GM12878 (cell line): ENCODE measurements at regions not wholly inside any gene's neighbourhood (a gene's known extent, or its start where the extent isn't known, plus 50 kb on each side); places are given as distances from the start of the nearest gene placed in this dataset.

Experiments
- ATAC-seq: fragments of 200-7000 bp; cut with Tn5 transposase; 3 replicates; pipeline ENCODE4 v1.9.1; 2020; ENCODE audit warnings: mild to moderate bottlenecking, moderate library complexity
- BruUV-seq: library from RNA; stranded (reverse); fragments of 400-500 nt; replicated peaks from 2 replicates; lab custom pipeline; 2021; lab: Mats Ljungman, UMichigan
- CTCF ChIA-PET: fragments of 300-600 bp; sonication (Branson Sonifier 250); formaldehyde crosslinking; extraction: SDS; loops from one replicate; lab custom pipeline; 2021; ENCODE audit warnings: inconsistent platforms; lab: Yijun Ruan, JAX
- POLR2A ChIA-PET: fragments of 350-600 bp; formaldehyde crosslinking; extraction: SDS; loops from one replicate; lab custom pipeline; 2021; ENCODE audit warnings: inconsistent platforms; lab: Charles Lee
- RAD21 ChIA-PET: fragments of 300-600 bp; sonication (Branson Sonifier 250); formaldehyde crosslinking; loops from one replicate; lab custom pipeline; 2023; ENCODE audit warnings: antibody characterized with exemption; ENCODE audit not compliant: unreplicated experiment; lab: Charles Lee
- SMC1A ChIA-PET: fragments of 300-600 bp; sonication (Branson Sonifier 250); formaldehyde crosslinking; loops from one replicate; lab custom pipeline; 2023; ENCODE audit not compliant: unreplicated experiment, uncharacterized antibody; lab: Charles Lee
- DNase-seq: peaks from one replicate; pipeline ENCODE4 v3.0.0-alpha.2; 2011; ENCODE audit warnings: low read depth, low spot score
- FAIRE-seq: peaks from 3 replicates; lab custom pipeline; 2011; peaks lifted over from hg19 to GRCh38; lab: Jason Lieb, UNC
- H2AFZ ChIP-seq: 2 replicates; pipeline ENCODE4 v1.6.0; 2011; ENCODE audit warnings: low read depth, low read length, control low read depth; ENCODE audit not compliant: control insufficient read depth
- H3K27ac ChIP-seq: 2 replicates; pipeline ENCODE4 v1.5.1; 2011; ENCODE audit warnings: control low read depth; ENCODE audit not compliant: control insufficient read depth, insufficient read depth
- H3K27me3 ChIP-seq, 2 experiments: replicated peaks in 1 of 2; 2 replicates each; pipeline versions ENCODE4 v1.6.0 to v1.6.1; 2011; ENCODE audit warnings: low read length in 1 of 2; ENCODE audit not compliant: control insufficient read depth in 2 of 2, insufficient read depth in 2 of 2
- H3K36me3 ChIP-seq, 2 experiments: 2 replicates each; pipeline ENCODE4 v1.5.1; 2011; ENCODE audit warnings: low read length in 1 of 2; ENCODE audit not compliant: control insufficient read depth in 2 of 2, insufficient read depth in 2 of 2
- H3K4me1 ChIP-seq: 2 replicates; pipeline ENCODE4 v1.6.1; 2011; ENCODE audit warnings: mild to moderate bottlenecking, low read length, moderate library complexity, mixed read lengths; ENCODE audit not compliant: control insufficient read depth, insufficient read depth
- H3K4me2 ChIP-seq: 2 replicates; pipeline ENCODE4 v1.6.0; 2011; ENCODE audit warnings: control low read depth; ENCODE audit not compliant: control insufficient read depth, insufficient read depth
- H3K4me3 ChIP-seq: fragments of 200-600 bp; sonication (generic); 2 replicates; pipeline ENCODE4 v1.5.1; 2016
- H3K79me2 ChIP-seq: 2 replicates; pipeline ENCODE4 v1.6.0; 2011; ENCODE audit warnings: low read length; ENCODE audit not compliant: control insufficient read depth, insufficient read depth
- H3K9ac ChIP-seq: 2 replicates; pipeline ENCODE4 v1.8.0; 2011; ENCODE audit warnings: low read length, control low read depth, mixed read lengths; ENCODE audit not compliant: control insufficient read depth, insufficient read depth
- H3K9me3 ChIP-seq: replicated peaks from 3 replicates; pipeline ENCODE4 v1.5.1; 2011; ENCODE audit warnings: mild to moderate bottlenecking, low read length; ENCODE audit not compliant: control insufficient read depth, insufficient read depth
- H4K20me1 ChIP-seq: 2 replicates; pipeline ENCODE4 v1.6.0; 2011; ENCODE audit not compliant: control insufficient read depth, insufficient read depth
- CREM ChIP-seq: IDR thresholded peaks from 2 replicates; pipeline ENCODE4 v1.6.1; 2014; ENCODE audit warnings: antibody characterized with exemption, low read depth
- DPF2 ChIP-seq: fragments of 450-650 bp; IDR thresholded peaks from 2 replicates; pipeline ENCODE4 v1.6.1; 2017; ENCODE audit warnings: mild to moderate bottlenecking
- MEF2B ChIP-seq: fragments of 450-650 bp; IDR thresholded peaks from 2 replicates; pipeline ENCODE4 v1.6.1; 2018; ENCODE audit warnings: mild to moderate bottlenecking, moderate library complexity; ENCODE audit not compliant: partially characterized antibody, poor library complexity, severe bottlenecking
- MTA3 ChIP-seq: IDR thresholded peaks from 2 replicates; pipeline ENCODE4 v1.6.1; 2012; ENCODE audit warnings: low read length, inconsistent platforms, borderline replicate concordance
- ZNF24 ChIP-seq: fragments of 450-650 bp; IDR thresholded peaks from 2 replicates; pipeline ENCODE4 v1.6.1; 2017; ENCODE audit warnings: antibody characterized with exemption, mild to moderate bottlenecking
- WGBS: methylation state at CpG from one replicate; pipeline ENCODE4 v1.1.6; 2016; ENCODE audit warnings: low lambda C conversion rate; ENCODE audit not compliant: insufficient replicate concordance, insufficient coverage; ENCODE audit errors: missing lambda C conversion rate; 5-methylcytosine and 5-hydroxymethylcytosine counted together
- in situ Hi-C: fragments of 300-500 bp; cut with MboI; formaldehyde crosslinking; loops from 9 replicates; pipeline ENCODE4 v1.14.3; 2018; ENCODE audit warnings: mixed read lengths
- intact Hi-C: fragments of 100-400 bp; cut with micrococcal nuclease; formaldehyde crosslinking; loops from one replicate; pipeline ENCODE4 v1.14.2; 2022; ENCODE audit not compliant: unreplicated experiment
- TF ChIP-seq, protein P1 (sequence below): IDR thresholded peaks from 2 replicates; pipeline ENCODE4 v1.6.1; 2011; ENCODE audit warnings: borderline replicate concordance, low read depth, mild to moderate bottlenecking, moderate library complexity, mixed read lengths, low read length; ENCODE audit not compliant: insufficient read depth; ENCODE audit errors: extremely low read length
- TF ChIP-seq, protein P2 (sequence below): fragments of 450-650 bp; conservative IDR thresholded peaks from 2 replicates; pipeline ENCODE4 v1.6.1; 2017; ENCODE audit warnings: mild to moderate bottlenecking, moderate library complexity

DNA sequence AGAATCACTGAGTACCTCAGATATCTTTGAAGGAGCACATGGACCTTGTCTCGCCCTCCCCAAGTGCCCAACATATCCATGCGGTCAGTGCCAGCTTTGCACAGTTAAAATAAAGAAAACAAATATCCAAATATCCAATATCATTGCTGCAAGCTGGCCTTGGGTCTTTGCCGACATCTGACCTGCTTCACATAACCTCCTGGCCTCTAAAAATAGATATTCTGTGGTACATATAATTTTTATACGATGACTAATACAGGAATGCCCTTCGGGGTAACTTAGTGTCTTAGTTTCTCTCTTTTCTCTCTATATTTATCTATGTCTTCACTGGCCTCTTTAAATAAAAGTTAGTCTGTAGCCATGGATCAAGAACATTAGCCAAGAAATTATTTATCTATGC is 67.8 kb downstream of the MAF start (continued):
- TF ChIP-seq, protein P1, sequence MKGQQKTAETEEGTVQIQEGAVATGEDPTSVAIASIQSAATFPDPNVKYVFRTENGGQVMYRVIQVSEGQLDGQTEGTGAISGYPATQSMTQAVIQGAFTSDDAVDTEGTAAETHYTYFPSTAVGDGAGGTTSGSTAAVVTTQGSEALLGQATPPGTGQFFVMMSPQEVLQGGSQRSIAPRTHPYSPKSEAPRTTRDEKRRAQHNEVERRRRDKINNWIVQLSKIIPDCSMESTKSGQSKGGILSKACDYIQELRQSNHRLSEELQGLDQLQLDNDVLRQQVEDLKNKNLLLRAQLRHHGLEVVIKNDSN: no peak
- TF ChIP-seq, all 136 proteins: peak for 0

DNA sequence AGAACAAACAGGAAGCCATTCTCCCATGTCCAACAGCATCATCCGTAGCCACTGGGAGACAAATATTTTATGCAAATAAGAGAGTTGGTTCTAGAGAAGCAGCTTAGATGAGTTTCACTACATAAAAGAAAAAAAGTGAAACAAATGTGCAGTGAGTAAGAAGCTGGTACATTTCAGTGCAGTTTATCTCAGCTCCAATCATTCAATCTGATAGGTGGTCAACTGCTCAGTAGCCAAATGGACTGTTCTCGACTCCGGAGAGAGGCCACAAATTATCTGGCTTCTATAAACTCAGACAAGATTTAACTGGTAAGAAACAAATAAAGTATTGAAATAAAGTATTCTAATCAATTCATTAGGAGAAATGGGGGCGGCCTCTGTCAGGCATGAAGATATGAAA is 68.3 kb downstream of the MAF start:
- Histone ChIP-seq H3K4me2 (no peak overlapping the region), H3K27me3 (no peaks in the 10 kb centered on the region), H3K36me3 (no peaks in the 10 kb centered on the region), H3K4me1 (no peaks in the 10 kb centered on the region), H3K4me3 (no peak overlapping the region), H3K9me3 (no peaks in the 10 kb centered on the region)
- no peak for FAIRE-seq
- intact Hi-C loops: no loop called here
- ChIA-PET SMC1A (no interaction called here), POLR2A (no interaction called here)
- 56% methylated on average over 4 of the region's 4 CpGs for WGBS
- no peak for ATAC-seq
- no peak for TF ChIP-seq DPF2
- TF ChIP-seq, all 136 proteins: peak for 0
- no peak overlapping the region for H2AFZ ChIP-seq
- H3K79me2 ChIP-seq: no peaks in the 10 kb centered on the region
- in situ Hi-C loops: no loop called here
- DNase-seq: no peak
- no peak overlapping the region for H3K9ac ChIP-seq
- no TSS peak for BruUV-seq
- H4K20me1 ChIP-seq: no peaks in the 10 kb centered on the region
- ChIA-PET CTCF (no interaction called here), RAD21 (no interaction called here)
- H3K27ac ChIP-seq: no peak overlapping the region

DNA sequence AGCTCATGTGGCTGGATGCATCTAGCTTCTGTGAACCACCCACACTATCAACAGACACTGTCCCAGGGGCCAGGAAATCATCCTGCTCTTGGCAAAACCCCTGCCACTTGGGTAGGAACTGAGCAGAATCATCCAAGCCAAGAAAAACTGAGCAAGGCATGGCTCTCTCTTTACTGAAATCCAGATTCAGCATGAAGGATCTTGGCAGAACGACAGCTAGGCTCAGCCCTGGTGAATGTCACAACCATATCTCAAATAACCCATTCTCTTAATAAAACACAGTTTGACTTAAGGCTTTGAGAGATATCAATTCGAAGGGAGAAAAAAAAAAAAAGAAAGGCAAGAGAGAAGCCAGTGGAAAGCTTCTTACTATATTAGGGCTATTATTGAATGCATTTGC is 72.2 kb downstream of the MAF start:
- Histone ChIP-seq H4K20me1 (no peaks in the 10 kb centered on the region), H3K4me2 (no peak overlapping the region), H3K79me2 (no peaks in the 10 kb centered on the region), H3K4me1 (no peaks in the 10 kb centered on the region), H3K9me3 (no peaks in the 10 kb centered on the region), H3K9ac (no peak overlapping the region), H3K36me3 (no peaks in the 10 kb centered on the region), H3K4me3 (no peak overlapping the region), H3K27ac (no peak overlapping the region), H2AFZ (no peak overlapping the region), H3K27me3 (no peaks in the 10 kb centered on the region)
- 0% methylated on average over 2 of the region's 2 CpGs for whole genome bisulfite sequencing
- ATAC-seq (no peak), FAIRE-seq (no peak), DNase-seq (no peak)
- intact Hi-C loops: no loop called here
- in situ Hi-C loops: no loop called here
- RAD21 ChIA-PET: no interaction called here
- TF ChIP-seq MEF2B: no peak
- no peak for TF ChIP-seq ZNF24
- TF ChIP-seq, protein P2, sequence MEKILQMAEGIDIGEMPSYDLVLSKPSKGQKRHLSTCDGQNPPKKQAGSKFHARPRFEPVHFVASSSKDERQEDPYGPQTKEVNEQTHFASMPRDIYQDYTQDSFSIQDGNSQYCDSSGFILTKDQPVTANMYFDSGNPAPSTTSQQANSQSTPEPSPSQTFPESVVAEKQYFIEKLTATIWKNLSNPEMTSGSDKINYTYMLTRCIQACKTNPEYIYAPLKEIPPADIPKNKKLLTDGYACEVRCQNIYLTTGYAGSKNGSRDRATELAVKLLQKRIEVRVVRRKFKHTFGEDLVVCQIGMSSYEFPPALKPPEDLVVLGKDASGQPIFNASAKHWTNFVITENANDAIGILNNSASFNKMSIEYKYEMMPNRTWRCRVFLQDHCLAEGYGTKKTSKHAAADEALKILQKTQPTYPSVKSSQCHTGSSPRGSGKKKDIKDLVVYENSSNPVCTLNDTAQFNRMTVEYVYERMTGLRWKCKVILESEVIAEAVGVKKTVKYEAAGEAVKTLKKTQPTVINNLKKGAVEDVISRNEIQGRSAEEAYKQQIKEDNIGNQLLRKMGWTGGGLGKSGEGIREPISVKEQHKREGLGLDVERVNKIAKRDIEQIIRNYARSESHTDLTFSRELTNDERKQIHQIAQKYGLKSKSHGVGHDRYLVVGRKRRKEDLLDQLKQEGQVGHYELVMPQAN: no peak
- TF ChIP-seq CREM: no peak
- TF ChIP-seq MTA3: no peak
- TF ChIP-seq DPF2: no peak
- POLR2A ChIA-PET: interaction anchor here (0.6 kb wide), 1 partner anchor 39 kb away, joined by 4 read pairs; no protein-coding TSS in a partner anchor
- CTCF ChIA-PET: no interaction called here
- no TSS peak for BruUV-seq
- SMC1A ChIA-PET: no interaction called here
